Brain pericyte (primary cell): ENCODE measurements at regions not wholly inside any gene's neighbourhood (a gene's known extent, or its start where the extent isn't known, plus 50 kb on each side); places are given as distances from the start of the nearest gene placed in this dataset.
A peak's percentile ranks its signal among the peaks of the same experiment; 100 is the strongest.

Experiments
- DNase-seq: peaks from one replicate; pipeline ENCODE4 v3.0.0-alpha.2; 2012; ENCODE audit warnings: low read depth, low spot score

GRCh38 chr9:91066856-91067255, 265.2 kb downstream of the SYK start:
- no peak for DNase-seq

GRCh38 chr9:91067306-91067860, 265.8 kb downstream of the SYK start:
- no peak for DNase-seq

- DNase-seq = peak; percentile 87
These were observed 269.8 kb downstream of the SYK start for GRCh38 chr9:91071184-91071990.

- DNase-seq = no peak
These were observed 271.6 kb downstream of the SYK start for GRCh38 chr9:91073049-91073810.

DNA sequence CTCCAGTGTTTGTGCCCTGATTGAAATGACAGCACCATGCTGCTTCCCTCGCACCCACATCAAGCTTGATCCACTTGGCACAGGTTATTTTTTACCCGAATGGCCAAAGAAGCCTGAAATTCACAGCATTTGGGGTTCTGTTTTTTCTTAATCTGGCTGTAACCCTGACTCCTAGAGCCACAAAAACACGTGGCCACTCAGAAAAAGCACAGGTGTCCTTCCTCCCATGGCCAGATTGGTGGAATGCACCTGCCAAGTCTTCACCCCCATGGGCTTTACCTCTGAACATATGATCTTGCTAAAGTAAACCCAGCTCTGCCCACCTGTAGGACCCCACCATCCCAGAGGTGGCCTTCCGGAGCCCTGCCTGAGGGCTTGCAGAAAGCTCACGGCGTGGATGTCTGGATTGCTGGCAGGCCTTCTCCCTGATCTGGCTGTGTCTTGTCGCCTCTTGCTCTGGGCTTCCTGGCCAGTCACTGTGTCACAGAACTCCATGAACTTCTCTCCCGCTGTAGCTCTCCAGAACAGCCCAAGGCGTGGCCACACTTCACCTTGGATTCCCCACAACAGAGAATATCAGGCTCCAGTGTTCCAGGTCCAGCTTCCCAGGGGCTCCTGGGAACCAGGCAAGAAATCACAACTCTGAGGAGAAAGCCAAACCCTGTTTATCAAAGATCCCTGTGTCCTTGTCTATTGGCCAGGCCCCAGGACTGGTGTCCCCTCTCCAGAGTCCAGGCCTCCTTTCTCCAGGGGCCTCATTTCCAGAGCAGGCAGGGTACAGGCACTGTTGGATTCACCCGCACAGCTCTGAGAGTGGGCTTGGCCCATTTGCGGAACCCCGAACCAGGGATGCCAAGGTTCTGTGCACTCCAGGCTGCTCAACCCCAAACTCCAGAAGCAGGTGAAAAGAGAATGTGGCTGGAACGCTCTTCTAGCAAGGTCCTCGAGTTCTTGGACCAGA, 272.5 kb downstream of the SYK start:
- no peak for DNase-seq

- DNase-seq = peak; percentile 90
These were observed 273.2 kb downstream of the SYK start for GRCh38 chr9:91074866-91075265.

DNA sequence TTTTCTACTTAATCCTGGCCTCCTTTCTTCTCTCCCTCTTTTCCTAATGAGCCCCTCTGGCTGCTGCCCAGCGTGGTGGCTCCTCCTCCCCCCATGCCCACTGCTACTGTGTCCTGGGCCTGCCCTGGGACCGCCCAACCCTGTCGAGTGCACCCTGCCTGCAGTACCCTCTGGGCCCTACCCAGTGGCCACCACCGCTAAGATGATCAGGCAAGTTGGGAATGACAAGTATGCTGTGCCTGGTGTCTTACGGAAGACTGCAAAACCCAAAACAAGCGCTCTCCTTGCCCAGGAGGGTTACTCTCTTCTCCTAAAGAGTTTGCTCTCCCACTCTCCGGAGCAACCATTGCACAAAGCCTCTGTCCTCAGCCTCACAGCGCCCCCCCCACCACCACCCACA, 273.7 kb downstream of the SYK start:
- no peak for DNase-seq

DNA sequence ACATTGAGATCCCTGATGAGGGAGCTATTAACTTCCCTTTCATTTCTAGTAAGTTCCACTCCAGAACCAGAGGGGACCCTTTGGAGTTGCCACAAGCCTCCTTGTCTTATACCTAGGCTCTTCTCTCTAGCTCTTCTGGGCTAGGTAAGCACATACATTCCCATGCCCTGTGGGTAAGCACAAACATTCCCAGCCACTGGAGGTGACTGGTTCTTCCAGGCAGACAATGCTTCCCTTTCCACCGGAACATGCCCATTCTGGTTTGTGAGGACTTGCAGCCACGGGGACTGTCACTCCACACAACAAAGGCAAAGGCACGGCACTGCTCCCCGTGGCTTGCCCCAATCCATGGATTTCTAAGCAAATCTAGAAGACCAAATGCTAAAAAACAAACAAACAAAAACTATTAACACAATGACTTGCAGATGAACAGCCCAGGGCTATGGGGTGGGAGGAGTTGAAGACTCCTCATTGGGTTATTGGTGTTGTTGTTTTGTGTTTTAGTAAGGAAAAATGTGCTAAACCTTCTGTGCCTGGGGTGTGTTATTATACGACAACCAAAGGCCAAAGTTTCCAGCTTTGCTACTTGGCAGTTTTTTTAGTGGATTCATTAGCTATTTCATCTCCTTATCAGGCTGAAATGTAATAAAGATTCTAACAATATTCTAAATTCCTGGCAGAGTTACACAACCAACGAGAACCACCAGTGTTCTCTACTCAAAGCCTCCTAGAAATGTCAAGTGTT, 276.2 kb downstream of the SYK start:
- no peak for DNase-seq

- no peak for DNase-seq
These were observed 276.7 kb downstream of the SYK start for GRCh38 chr9:91078369-91078695.

DNA sequence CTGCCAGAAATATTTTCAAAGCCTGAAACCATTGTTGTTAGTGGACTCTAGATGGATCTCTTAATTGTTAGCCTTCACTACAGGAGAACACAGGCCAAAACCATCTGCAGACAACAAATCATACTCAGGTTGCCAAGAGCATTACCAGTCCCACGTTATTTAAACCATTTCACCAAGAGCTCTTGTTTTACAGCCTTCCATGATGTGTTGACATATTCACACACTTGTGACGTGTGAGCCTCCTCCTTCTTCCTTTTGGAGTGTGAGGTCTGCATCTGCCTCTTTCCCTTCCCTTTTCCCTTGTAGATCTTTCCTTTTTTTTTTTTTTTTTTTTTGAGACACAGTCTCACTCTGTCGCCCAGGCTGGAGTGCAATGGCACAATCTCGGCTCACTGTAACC, 279.0 kb downstream of the AUH start:
- no peak for DNase-seq

DNA sequence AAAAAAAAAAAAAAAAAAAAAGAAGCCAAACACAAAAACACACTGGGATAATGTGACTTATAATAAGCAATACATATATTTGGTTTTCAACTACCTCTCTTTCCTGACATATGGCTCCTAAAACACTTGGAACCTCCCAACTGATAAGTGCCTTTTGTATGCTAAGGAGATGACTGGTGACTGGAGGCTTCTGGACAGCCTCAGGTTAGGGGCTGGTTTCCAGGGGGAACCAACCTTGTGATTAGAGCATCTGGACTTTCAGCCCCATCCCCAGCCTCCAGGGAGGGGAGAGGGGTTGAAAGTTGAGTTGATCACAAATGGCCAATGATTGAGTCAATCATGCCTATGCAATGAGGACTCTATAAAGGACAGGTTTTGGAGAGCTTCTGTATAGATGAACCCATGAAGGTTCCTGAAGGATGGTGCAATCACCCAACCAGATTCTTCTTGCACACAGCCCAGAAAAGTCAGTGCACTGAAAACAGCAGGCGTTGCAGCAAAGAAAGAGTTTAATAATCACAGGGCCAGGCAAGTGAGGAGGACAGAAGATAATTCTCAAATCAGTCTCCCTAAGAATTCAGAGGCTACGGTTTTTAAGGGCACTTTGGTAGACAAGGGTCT, 276.7 kb downstream of the AUH start:
- DNase-seq = no peak

- DNase-seq = no peak
These were observed 276.0 kb downstream of the AUH start for GRCh38 chr9:91085517-91086291.

DNA sequence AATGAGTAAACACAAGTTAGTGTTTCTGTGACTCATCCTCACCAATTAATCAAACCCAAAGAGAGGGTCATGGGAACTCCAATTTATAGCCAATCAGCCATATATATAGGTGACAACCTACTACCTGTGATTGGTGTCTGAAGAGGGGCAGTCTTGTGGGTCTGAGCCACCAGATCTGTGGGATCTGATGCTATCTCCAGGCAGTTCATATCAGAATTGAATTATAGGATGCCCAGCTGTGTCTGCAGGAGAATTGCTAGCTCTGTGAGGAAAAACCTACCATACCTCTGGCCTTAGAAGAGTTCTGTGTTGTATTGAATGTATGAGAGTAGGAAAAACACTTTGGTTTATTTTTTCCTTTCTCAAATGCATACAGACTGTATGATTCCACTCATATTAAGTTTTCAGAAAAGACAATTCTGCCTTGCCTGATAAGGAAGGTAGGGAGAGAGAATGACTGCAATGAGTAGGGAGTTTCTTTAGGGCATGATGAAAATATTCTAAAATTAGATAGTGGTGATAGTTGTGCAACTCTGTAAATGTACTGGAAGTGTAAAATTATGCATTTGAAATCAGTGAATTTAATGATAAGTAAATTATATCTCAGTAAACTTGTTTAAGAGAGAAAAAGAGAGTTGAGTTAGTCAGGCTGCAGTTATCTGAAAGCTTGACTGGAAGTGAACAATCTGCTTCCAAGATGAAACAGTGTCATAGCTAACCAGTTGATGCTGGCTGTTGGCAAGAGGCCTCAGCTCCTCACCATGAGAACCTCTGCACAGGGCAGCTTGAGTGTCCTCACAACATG, 274.9 kb downstream of the AUH start:
- no peak for DNase-seq

- no peak for DNase-seq
These were observed 274.3 kb downstream of the AUH start for GRCh38 chr9:91087462-91087759.

DNA sequence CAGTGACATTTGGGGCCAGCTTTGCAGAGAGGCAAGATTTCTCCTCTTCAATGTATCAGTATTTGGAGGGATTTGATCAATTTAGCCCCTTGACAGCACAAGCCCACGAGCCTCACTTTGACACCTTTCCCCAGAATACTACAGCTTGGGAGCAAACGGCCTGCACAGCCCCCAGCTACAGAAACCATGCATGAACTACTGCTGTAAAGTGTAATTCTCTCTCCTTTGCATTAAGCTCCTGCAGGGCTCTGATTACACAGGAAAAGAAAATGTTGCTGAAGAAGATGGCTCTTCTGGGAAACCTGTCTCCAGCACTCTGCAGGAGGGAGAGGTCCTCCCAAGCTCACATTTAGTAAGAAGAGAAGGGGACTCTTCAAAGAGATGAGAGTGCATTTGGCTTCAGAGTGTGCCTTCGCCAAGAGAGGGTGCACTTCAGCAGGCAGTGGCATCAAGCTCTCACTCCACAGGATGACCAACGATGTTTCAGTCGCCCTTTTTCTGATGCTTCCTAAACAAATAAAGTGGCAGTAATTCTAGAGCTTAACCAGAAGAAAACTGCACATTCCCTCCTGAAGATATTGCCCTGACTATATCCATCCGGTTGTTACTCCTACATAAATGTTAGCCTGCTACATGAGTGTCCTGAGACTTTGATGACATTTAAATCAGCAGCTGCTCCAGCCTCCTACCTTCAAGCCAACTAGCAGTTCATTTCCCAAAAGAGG, 272.2 kb downstream of the AUH start:
- DNase-seq = peak; percentile 33

GRCh38 chr9:91090130-91090410, 271.6 kb downstream of the AUH start:
- no peak for DNase-seq

- no peak for DNase-seq
These were observed 269.5 kb downstream of the AUH start for GRCh38 chr9:91092214-91092613.

DNA sequence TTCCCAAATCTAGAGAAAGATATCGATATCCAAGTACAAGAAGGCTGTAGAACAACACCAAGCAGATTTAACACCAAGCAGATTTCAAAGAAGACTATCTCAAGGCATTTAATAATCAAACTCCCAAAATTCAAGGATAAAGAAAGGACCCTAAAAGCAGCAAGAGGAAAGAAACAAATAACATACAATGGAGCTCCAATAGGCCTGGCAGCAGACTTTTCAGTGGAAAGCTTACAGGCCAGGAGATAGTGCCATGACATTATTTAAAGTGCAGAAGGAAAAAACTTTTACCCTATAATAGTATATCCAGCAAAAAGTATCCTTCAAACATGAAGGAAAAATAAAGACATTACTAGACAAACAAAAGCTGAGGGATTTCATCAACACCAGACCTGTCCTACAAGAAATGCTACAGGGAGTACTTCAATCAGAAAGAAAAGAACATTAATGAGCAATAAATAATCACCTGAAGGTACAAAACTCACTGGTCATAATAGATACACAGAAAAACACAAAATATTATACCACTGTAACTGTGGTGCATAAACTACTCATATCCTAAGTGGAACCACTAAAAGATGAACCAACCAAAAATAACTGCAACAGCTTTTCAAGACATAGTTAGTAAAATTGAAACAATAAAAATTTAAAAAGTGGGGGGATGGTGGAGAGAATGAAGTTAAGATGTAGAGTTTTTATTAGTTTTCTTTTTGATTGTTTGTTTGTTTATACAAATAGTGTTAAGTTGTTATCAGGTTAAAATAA, 267.2 kb downstream of the AUH start:
- DNase-seq = no peak
